T-helper 17 cell (primary cell): ENCODE measurements at regions not wholly inside any gene's neighbourhood (a gene's known extent, or its start where the extent isn't known, plus 50 kb on each side); places are given as distances from the start of the nearest gene placed in this dataset.
"Not testable (repeated sequence)": the region's sequence is repeated elsewhere in the genome, so short reads cannot be mapped to it uniquely, and the experiment has no call there.

Source experiments
- ATAC-seq: fragments of 150-1000 bp; cut with Tn5 transposase; 2 replicates; pipeline ENCODE4 v1.10.0; 2021; ENCODE audit warnings: mild to moderate bottlenecking, moderate library complexity
- DNase-seq, 3 donors: peaks; one replicate each; pipeline versions ENCODE4 v3.0.0 to v3.0.0-alpha.2; 2020 to 2021
- H3K9me3 ChIP-seq: one replicate; pipeline ENCODE4 v1.7.0; 2013; ENCODE audit warnings: low read length, mild to moderate bottlenecking; ENCODE audit not compliant: control insufficient read depth, poor library complexity, severe bottlenecking
- H3K27ac Mint-ChIP-seq: one replicate; pipeline ENCODE4 v1.8.0; 2022; ENCODE audit warnings: mild to moderate bottlenecking, moderate library complexity, mixed read lengths
- H3K27me3 Mint-ChIP-seq: one replicate; pipeline ENCODE4 v1.8.0; 2022; ENCODE audit warnings: mixed read lengths
- H3K36me3 Mint-ChIP-seq: one replicate; pipeline ENCODE4 v1.8.0; 2022; ENCODE audit warnings: low read depth, mixed read lengths
- H3K4me1 Mint-ChIP-seq: one replicate; pipeline ENCODE4 v1.8.0; 2022; ENCODE audit warnings: mild to moderate bottlenecking, mixed read lengths
- H3K4me3 Mint-ChIP-seq: one replicate; pipeline ENCODE4 v1.8.0; 2022; ENCODE audit warnings: mild to moderate bottlenecking, moderate library complexity, mixed read lengths

DNA sequence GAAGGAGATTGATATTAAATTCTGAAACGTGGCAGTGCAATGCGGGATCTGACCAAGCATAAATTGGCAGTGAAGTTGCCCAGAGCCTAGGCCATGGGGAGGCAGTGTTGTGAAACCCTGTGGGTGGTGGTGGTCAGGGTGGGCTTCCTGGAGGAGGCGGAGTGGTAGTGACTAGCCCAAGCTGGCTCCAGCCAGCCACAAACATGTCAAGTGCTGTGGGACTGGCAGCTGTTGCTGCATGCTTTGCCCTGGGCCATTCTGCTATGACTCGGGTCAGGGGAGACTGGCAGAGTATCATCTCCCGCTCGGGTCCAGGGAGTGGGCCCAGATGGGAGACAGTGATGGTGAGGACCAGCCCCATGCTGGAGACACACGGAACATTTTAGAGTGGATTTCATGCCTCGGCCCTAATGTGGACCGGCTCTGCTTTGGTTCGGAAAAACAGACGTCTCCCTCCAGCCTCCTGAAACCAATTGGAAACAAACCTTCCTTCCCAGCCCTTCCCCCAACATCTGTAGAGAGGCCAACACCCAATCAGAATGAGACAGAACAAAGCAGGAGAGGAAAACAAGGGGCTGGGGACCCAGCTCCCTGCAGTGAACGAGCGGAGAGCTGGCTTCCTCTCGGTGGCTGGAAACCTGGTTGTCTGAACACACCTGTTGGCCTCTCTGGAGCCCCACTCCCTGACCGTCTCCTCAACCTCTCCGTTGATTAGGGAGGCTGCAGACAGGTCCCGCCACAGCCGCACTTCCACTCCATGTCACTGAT, 58.2 kb downstream of the TMEM270 start:
- Mint-ChIP-seq H3K4me3 (no peak overlapping the region), H3K36me3 (peaks cover 2% of the 10 kb centered on the region)
- DNase-seq: no peak

DNA sequence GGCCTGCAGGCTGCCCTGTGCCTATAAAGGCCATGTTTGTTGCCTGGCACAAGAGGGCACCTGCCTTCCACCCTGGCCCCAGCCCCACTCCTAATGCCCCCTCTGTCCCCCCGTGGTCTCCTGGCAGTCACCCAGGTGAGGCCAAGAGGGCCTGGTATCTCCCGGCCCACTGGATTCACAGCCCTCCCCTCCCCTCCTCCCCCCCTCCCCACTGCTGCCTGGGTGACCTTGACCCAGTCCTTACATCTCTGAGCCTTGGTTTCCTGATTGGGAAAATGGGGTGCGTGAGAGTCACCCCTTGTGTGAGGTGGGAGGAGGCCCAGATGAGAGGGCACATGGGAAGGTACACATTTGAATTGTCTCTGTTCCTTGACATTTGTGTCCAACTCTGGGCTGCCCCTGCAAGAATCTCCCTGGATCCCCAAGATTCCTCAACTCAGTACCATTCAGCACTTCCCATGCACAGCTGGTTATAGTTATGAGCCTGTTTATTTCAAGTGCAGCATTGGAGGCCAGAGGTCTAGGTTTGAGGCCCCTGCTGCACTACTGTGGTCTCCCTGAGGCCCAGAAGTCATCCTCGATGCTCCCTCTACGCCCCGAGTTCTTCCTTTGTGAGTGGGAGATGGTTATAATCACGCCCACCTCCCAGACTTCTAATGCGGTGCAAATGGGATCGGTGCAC, 58.9 kb downstream of the TMEM270 start:
- H3K36me3 Mint-ChIP-seq: peaks cover under 1% of the 10 kb centered on the region
- no peak for DNase-seq
- no peaks in the 10 kb centered on the region for H3K9me3 ChIP-seq
- no peak overlapping the region for H3K27ac Mint-ChIP-seq
- H3K4me3 Mint-ChIP-seq: no peak overlapping the region
- no peak for ATAC-seq
- H3K4me1 Mint-ChIP-seq: no peaks in the 10 kb centered on the region
- peaks cover 41% of the 10 kb centered on the region for H3K27me3 Mint-ChIP-seq

More for the DNA sequence above, 58.2 kb downstream of the TMEM270 start:
- H3K27ac Mint-ChIP-seq: no peak overlapping the region
- H3K9me3 ChIP-seq: no peaks in the 10 kb centered on the region
- peaks cover 45% of the 10 kb centered on the region for H3K27me3 Mint-ChIP-seq
- no peaks in the 10 kb centered on the region for H3K4me1 Mint-ChIP-seq
- no peak for ATAC-seq

DNA sequence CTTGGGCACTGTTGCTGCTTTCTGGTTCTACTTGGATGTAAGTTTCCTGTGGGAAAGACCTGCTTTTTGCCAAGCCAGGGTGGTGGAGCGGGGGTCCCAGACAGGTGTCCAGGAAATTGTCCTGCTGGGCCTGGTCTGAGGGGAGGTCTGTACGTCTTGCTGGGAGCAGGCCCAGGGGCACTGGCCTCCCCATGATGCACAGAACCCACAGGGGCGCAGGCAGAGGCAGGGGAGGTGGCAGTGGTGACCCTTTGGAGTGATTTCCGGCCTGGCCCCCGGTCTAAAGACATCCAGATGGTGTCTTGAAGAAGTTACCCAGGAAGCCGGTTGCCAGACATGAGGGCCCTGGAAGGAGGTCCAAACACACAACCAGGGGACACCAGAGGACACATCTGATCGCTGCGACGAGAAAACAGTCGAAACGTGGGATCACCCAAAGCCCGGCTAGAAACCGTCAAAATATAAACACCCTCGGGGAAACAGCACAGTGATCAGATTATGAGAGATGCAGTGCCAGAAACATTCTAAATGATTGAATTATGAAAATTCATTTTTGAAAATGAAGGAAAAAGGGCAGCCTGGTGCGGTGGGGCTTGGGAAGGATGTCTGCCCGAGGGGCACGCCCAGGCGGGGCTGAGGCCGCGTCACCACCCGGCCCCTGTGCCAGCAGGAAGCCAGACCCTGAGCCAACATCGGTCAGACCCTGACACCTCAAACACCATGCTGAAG, 59.6 kb downstream of the TMEM270 start:
- no peaks in the 10 kb centered on the region for H3K9me3 ChIP-seq
- Mint-ChIP-seq H3K36me3 (no peaks in the 10 kb centered on the region), H3K4me1 (no peaks in the 10 kb centered on the region), H3K27me3 (peaks cover 40% of the 10 kb centered on the region), H3K27ac (no peak overlapping the region), H3K4me3 (no peak overlapping the region)
- no peak for DNase-seq
- ATAC-seq: no peak

DNA sequence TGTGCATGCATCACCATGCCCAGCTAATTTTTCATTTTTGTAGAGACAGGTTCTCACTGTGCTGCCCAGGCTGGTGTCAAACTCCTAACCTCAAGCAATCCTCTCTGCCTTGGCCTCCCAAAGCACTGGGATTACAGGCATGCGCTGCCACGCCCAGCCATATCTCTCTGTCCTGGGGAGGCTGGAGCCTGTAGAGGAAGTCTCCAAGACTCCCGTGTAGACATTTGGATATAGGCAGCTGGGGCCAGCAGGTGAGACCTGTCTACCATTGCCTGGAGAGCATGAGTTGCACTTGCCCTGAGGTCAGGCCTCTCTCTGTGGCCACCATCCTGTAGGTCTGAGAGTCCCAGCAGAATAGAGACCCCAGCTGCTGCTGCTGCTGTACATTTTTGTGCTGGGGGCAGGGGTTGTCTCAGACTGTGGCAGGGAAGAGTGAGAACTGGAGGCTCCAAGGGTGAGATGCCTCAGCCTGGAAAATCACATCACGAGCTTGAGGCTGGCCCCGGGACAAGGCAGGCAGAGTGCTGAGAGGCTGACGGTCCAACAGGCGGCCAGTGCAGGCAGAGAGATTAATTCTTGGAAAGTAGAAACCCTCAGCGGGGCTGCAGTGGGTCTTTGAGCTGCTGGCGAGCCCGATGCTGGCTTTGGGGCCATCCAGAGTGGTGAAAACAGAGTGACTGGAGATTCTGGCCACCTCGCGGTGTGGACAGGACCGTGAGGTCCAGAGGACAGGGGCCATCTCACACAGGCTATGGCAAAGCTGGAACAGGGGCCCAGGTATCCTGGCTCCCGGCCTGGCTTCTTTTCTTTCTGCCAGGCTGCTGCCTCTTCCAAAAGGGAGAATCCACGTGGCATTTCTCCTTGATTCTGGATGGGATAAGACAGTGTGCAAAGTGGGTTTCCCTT, 60.9 kb downstream of the TMEM270 start:
- no peak overlapping the region for H3K4me3 Mint-ChIP-seq
- no peak for DNase-seq
- no peak for ATAC-seq
- H3K27ac Mint-ChIP-seq: no peak overlapping the region
- no peaks in the 10 kb centered on the region for H3K36me3 Mint-ChIP-seq
- peaks cover 37% of the 10 kb centered on the region for H3K27me3 Mint-ChIP-seq
- H3K4me1 Mint-ChIP-seq: no peaks in the 10 kb centered on the region
- no peaks in the 10 kb centered on the region for H3K9me3 ChIP-seq

DNA sequence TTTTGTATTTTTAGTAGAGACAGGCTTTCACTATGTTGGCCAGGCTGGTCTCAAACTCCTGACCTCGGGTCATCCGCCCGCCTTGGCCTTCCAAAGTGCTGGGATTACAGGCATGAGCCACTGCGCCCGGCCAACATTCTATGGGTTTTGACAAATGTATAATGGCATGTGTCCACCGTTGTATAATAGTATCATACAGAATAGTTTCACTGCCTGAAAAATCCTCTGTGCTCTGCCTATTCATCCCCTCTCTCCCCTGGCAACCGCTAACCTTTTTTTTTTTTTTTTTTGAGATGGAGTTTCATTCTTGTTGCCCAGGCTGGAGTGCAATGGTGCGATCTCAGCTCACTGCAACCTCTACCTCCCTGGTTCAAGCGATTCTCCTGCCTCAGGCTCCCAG, 67.7 kb downstream of the TMEM270 start:
- H3K4me1 Mint-ChIP-seq, DNase-seq, H3K9me3 ChIP-seq, H3K27ac Mint-ChIP-seq, H3K36me3 Mint-ChIP-seq, ATAC-seq, H3K4me3 Mint-ChIP-seq: not testable (repeated sequence)
- H3K27me3 Mint-ChIP-seq: peaks cover 49% of the 10 kb centered on the region

DNA sequence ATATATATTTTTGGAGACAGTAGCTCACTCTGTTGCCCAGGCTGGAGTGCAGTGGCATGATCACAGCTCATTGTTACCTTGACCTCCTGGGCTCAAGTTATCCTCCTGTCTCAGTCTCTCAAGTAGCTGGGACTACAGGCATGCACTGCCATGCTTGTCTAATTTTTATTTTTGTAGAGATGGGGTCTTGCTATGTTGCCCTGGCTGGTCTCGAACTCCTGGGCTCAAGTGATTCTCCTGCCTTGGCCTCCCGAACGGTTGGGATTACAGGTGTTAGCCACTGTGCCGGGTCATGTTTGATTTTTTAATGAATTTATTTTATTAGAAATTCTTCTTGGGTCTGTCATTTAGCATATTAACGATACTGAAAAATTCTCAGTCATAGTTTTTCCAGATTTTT, 70.5 kb downstream of the TMEM270 start:
- Mint-ChIP-seq H3K36me3 (no peaks in the 10 kb centered on the region), H3K27ac (no peak overlapping the region), H3K27me3 (peaks cover 49% of the 10 kb centered on the region), H3K4me3 (no peak overlapping the region), H3K4me1 (no peaks in the 10 kb centered on the region)
- H3K9me3 ChIP-seq: no peaks in the 10 kb centered on the region
- ATAC-seq (no peak), DNase-seq (no peak)

DNA sequence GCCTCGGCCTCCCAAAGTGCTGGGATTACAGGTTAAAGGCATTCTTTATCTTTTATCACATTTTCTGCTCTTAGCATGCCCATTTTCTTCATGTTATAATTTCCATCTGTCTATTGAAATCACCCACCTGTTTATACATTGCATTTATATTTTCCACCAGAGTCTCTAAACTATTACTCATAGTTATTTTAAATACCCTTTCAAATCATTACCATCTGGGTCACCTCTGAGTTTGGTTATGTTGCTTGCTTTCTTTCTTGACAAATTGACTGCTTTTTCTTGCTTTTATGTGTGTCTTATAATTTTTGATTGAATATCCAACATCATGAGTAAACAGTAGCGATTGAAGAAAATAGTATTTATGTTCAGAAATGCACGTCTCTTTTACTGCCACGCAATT, 71.4 kb downstream of the TMEM270 start:
- ATAC-seq (no peak), DNase-seq (no peak)
- no peak overlapping the region for H3K4me3 Mint-ChIP-seq
- peaks cover 46% of the 10 kb centered on the region for H3K27me3 Mint-ChIP-seq
- no peak overlapping the region for H3K27ac Mint-ChIP-seq
- H3K36me3 Mint-ChIP-seq: no peaks in the 10 kb centered on the region
- H3K9me3 ChIP-seq: no peaks in the 10 kb centered on the region
- H3K4me1 Mint-ChIP-seq: no peaks in the 10 kb centered on the region

DNA sequence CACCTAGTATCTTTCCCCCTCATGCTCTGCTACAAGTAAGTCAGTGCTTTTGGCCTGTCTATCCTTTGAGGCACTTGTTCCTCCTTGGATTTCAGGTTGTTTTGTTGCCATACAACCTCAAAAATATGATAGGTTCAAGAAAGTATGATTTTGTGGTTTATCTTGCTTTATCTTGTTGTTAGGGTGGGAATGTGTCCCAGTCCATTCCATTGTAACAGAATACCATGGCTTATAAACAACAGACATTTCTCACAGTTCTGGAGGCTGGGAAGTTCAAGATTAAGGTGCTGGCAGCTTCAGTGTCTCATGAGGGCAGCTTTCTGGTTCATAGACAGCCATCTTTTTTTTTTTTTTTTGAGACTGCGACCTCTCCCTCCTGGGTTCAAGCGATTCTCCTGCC, 72.1 kb downstream of the TMEM270 start:
- Mint-ChIP-seq H3K27me3 (peaks cover 38% of the 10 kb centered on the region), H3K4me3 (no peak overlapping the region)

DNA sequence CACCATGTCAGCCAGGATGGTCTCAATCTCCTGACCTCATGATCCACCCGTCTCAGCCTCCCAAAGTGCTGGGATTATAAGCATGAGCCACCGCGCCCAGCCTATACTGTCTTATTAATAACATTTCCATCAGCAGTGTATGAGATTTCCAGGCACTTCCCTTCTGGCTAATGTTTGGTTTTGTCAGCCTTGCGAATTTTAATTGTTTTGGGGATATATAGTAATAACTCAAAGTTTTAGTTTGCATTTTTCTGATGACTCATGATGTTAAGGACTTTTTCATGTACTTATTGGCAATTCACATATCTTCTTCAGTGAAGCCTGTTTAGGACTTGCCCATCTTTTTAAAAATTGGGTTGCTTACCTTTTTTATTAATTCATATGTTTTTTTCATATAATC, 76.0 kb downstream of the TMEM270 start:
- peaks cover 3% of the 10 kb centered on the region for H3K9me3 ChIP-seq
- Mint-ChIP-seq H3K36me3 (no peaks in the 10 kb centered on the region), H3K27me3 (peaks cover 21% of the 10 kb centered on the region), H3K4me1 (no peaks in the 10 kb centered on the region), H3K27ac (no peak overlapping the region), H3K4me3 (no peak overlapping the region)
- DNase-seq: no peak
- ATAC-seq: no peak

More for the DNA sequence above, 72.1 kb downstream of the TMEM270 start:
- H3K4me1 Mint-ChIP-seq: no peaks in the 10 kb centered on the region
- H3K27ac Mint-ChIP-seq: no peak overlapping the region
- DNase-seq (no peak), ATAC-seq (no peak)
- H3K9me3 ChIP-seq: no peaks in the 10 kb centered on the region
- no peaks in the 10 kb centered on the region for H3K36me3 Mint-ChIP-seq

DNA sequence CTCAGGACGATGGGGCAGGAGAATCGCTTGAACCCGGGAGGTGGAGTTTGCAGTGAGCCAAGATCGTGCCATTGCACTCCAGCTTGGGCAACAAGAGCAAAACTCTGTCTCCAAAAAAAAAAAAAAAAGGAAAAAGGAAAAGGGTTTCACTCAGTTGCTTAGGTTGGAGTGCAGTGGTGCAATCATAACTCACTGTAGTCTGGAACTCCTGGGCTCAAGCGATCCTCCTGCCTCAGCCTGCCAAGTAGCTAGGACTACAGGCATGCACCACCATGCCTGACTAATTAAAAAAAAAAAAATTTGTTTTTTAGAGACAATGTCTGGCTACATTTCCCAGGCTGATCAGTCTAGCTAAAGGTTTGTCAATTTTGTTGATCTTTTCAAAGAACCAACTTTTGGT, 76.7 kb downstream of the TMEM270 start:
- peaks cover 14% of the 10 kb centered on the region for H3K27me3 Mint-ChIP-seq
- not testable (repeated sequence) for ATAC-seq, DNase-seq, H3K4me3 Mint-ChIP-seq, H3K36me3 Mint-ChIP-seq, H3K9me3 ChIP-seq, H3K27ac Mint-ChIP-seq, H3K4me1 Mint-ChIP-seq

DNA sequence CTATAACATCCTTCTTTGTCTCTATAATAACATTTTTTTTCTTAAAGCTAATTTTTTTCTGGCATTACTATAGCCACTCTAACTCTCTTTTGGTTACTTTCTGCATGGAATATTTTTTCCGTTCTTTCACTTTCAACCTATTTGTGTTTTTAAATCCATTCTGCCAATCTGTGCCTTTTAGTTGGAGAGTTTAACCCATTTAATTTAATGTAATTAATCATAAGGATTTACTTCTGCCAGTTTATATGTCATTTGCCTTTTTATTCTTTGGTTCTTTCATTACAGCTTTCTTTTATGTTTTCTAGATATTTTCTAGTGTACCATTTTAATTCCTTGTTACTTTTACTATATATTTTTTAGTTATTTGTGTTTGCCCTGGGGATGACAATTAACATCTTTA, 78.6 kb downstream of the TMEM270 start:
- Mint-ChIP-seq H3K4me3 (no peak overlapping the region), H3K36me3 (no peaks in the 10 kb centered on the region), H3K27ac (no peak overlapping the region), H3K27me3 (peaks cover 10% of the 10 kb centered on the region), H3K4me1 (no peaks in the 10 kb centered on the region)
- ATAC-seq (no peak), DNase-seq (no peak)
- H3K9me3 ChIP-seq: peaks cover 3% of the 10 kb centered on the region

DNA sequence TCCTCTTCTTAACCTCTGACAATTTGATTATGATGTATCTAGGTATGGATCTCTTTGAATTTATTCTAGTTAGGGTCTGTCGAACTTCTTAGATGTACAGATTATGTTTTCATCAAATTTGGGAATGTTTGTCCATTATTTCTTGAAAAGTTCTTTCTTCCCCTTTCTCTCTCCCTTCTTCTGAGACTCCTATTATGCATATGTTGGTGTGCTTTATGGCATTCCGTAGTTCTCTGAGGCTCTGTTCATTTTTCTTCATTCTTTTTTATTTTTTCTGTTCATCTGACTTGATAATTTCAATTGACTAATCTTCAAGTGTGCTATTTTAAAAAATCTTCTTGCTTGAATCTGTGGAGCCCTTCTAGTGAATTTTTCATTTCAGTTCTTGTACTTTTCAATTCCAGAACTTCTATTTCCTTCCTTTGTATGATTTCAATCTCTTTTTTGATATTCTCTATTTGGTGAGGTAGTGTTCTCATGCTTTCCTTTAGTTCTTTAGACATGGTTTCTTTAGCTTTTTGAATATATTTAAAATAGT, 79.8 kb downstream of the TMEM270 start:
- Mint-ChIP-seq H3K4me1 (no peaks in the 10 kb centered on the region), H3K27ac (no peak overlapping the region), H3K27me3 (no peaks in the 10 kb centered on the region), H3K36me3 (no peaks in the 10 kb centered on the region), H3K4me3 (no peak overlapping the region)
- no peak for ATAC-seq
- peaks cover 3% of the 10 kb centered on the region for H3K9me3 ChIP-seq
- no peak for DNase-seq
